LNCaP clone FGC (cell line): ENCODE measurements at regions not wholly inside any gene's neighbourhood (a gene's known extent, or its start where the extent isn't known, plus 50 kb on each side); places are given as distances from the start of the nearest gene placed in this dataset.

Source experiments
- DNase-seq: peaks from one replicate; pipeline ENCODE4 v3.0.0-alpha.2; 2011; ENCODE audit warnings: low read depth
- H3K4me3 ChIP-seq: 2 replicates; pipeline ENCODE4 v1.5.1; 2011; ENCODE audit warnings: mild to moderate bottlenecking, low read depth, low read length, control low read depth
- CTCF ChIP-seq: IDR thresholded peaks from 2 replicates; pipeline ENCODE4 v1.5.1; 2012; ENCODE audit warnings: mild to moderate bottlenecking; ENCODE audit not compliant: control insufficient read depth, insufficient read depth; ENCODE audit errors: extremely low read depth

GRCh38 chr2:446963-447530 is 159.2 kb upstream of the ALKAL2 start:
- no peak for DNase-seq
- no peak overlapping the region for H3K4me3 ChIP-seq
- no peak for TF ChIP-seq CTCF

DNA sequence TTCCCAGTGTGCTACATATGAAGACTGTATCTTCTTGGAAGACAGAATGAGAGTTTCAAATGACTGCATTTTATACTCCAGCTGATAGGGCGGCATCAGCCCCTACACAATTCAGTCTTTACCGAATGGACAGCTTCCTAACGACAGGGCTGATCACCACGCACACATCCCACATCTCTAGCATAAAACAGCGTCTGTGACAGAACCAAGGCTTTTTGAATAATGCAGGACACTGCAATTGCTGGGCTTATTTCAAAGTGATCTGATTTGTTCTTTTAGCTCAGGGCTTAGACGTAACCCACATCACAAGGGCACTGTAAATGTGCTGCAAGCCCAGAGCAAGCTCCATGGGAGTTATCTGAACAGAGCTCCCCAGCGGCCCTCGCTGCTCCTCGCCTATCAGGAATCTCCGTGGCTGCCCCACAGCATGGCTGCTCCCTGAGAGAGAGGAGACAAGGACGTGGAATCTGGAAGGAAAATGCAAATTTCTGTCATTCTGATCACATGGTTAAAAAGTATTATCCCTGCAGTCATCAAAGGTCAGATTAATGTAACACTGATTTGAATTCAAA is 158.5 kb upstream of the ALKAL2 start:
- TF ChIP-seq CTCF: no peak

DNA sequence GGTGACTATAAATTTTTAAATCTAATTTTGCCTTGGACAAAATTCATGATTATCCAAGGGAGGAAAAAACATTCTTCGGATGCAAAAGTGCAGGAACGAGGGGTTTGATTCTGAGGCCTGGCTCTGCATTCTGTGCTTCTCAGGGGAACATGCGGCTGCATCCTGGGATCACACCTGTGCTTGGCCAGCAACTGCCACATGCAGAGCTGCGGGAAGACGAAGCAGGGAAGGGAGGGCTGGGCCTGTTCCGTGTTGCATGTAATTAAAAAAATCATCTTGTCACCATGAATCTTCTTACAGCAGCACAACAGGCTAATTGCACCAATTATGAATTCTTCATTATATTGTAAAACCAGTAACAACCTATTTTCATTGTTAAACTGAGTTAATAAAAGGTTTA is 158.0 kb upstream of the ALKAL2 start:
- no peak for TF ChIP-seq CTCF
- DNase-seq: no peak
- no peak overlapping the region for H3K4me3 ChIP-seq

More for the DNA sequence above, 158.5 kb upstream of the ALKAL2 start:
- no peak overlapping the region for H3K4me3 ChIP-seq
- no peak for DNase-seq

DNA sequence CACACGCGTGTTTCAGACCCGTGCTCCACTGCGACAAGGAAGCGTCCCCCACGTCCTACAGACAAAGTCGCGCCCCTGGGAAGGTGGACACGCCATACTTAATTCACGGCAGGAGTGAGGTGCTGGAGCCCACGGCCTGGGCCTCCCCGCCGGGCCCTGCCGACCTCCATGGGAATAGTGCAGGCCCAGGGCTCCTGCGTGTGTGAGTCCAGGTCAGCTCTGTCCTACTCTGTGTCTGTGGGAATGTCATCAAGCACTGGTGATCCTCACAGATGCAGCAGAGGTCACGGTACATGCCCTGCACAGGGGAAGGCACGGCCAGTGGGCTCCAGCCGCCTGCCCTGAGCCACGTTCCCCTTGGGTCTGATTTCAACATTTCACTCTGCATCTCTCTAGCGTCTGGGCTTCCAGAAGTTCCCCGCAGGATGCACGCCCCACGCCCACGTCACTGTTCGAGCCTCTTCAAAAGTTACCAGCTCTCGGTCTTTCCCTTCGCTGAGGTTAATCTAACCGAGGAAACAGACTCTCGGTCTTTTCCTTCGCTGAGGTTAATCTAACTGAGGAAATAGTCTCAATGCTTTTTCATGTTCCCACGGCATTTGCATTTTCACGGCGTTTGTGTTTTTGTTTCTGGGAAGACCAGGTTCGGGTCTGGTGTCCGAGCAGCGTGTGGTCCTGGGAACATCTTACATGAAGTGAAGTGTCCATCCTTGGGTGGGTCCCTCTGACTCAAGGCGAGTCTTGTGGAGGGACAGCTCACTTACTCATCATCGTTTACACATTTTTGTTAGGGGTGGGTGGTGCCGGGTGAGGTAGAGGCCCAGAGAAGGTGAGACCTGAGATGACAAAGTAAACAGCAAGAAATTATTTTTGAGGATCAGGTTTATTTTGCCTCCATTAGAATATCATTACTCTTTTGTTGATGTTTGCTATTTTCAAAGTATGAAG is 157.3 kb upstream of the ALKAL2 start:
- no peak for DNase-seq
- no peak for TF ChIP-seq CTCF
- H3K4me3 ChIP-seq: no peak overlapping the region

DNA sequence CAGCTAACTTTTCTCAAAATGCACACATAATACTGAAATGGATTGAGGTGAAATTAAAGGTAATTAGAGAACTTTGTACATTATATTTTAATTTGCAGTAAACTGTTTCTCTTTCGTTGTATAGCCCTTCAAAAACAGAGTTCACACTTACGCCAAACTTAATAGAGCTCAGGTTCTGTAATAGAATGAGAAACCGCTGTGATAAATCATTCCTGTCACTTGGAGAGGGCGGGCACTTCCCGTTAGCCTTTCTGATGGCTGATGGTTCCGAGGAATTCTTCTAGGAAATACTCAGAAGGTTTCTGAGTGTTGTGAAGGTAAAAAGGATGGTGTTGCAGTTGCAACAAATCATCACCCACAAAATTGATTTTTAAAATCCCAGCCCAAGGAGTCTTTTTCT is 155.8 kb upstream of the ALKAL2 start:
- DNase-seq: no peak
- no peak overlapping the region for H3K4me3 ChIP-seq
- TF ChIP-seq CTCF: no peak

DNA sequence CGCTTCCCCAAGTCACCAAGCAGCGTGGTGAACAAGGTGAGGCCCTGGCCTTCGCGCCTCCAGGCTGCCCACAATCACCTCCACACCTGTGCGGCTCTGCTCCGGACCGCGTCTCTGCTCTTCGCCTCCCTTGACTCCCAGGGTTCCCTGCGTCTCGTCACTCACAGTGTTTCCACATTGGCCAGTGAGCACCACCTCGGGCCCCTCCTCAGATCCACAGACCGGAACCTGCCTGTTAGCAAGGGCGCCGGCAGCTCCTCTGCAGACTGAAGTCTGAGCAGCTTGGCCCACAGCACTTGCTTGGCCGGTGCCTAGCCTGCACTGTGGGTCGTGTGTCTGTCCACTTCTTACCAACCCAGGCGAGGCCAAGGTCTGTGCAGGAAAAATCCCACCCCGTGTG is 155.3 kb upstream of the ALKAL2 start:
- no peak for TF ChIP-seq CTCF
- no peak overlapping the region for H3K4me3 ChIP-seq
- DNase-seq: no peak
